Keratinocyte (primary cell): ENCODE measurements at regions not wholly inside any gene's neighbourhood (a gene's known extent, or its start where the extent isn't known, plus 50 kb on each side); places are given as distances from the start of the nearest gene placed in this dataset.

Experiments
- DNase-seq: peaks from one replicate; pipeline ENCODE4 v3.0.0-alpha.2; 2011; ENCODE audit warnings: low read depth, missing footprints, low spot score
- FAIRE-seq: peaks from 2 replicates; lab custom pipeline; 2011; peaks lifted over from hg19 to GRCh38; lab: Jason Lieb, UNC
- H2AFZ ChIP-seq: 2 replicates; pipeline ENCODE4 v1.6.0; 2012; ENCODE audit warnings: low read length, control low read depth, inconsistent platforms; ENCODE audit not compliant: control insufficient read depth
- H3K27ac ChIP-seq: 2 replicates; pipeline ENCODE4 v1.5.1; 2011; ENCODE audit warnings: low read length; ENCODE audit not compliant: control insufficient read depth, insufficient read depth
- H3K27me3 ChIP-seq: 3 replicates; pipeline ENCODE4 v1.6.0; 2011; ENCODE audit warnings: low read length; ENCODE audit not compliant: control insufficient read depth, insufficient read depth; ENCODE audit errors: extremely low read depth
- H3K36me3 ChIP-seq, 2 experiments: 2 replicates in 1 of 2; 3 replicates in 1 of 2; pipeline ENCODE4 v1.5.1; 2011; ENCODE audit warnings: low read length in 2 of 2, mild to moderate bottlenecking in 1 of 2; ENCODE audit not compliant: control insufficient read depth in 2 of 2, insufficient read depth in 2 of 2; ENCODE audit errors: extremely low read depth in 1 of 2
- H3K4me1 ChIP-seq: 3 replicates; pipeline ENCODE4 v1.5.1; 2011; ENCODE audit warnings: low read length; ENCODE audit not compliant: control insufficient read depth, insufficient read depth; ENCODE audit errors: extremely low read depth
- H3K4me2 ChIP-seq: 3 replicates; pipeline ENCODE4 v1.6.0; 2011; ENCODE audit warnings: low read depth, low read length; ENCODE audit not compliant: control insufficient read depth, insufficient read depth; ENCODE audit errors: extremely low read depth
- H3K4me3 ChIP-seq, 3 experiments: fragments of 200-600 bp in 1 of 3; sonication (generic) in 1 of 3; 2 replicates in 2 of 3; 3 replicates in 1 of 3; pipeline ENCODE4 v1.5.1; 2011 to 2016; ENCODE audit warnings: low read length in 3 of 3, mild to moderate bottlenecking in 3 of 3, control low read depth in 2 of 3, inconsistent platforms in 1 of 3, low read depth in 1 of 3, mixed read lengths in 1 of 3, mixed run types in 1 of 3, moderate library complexity in 1 of 3; ENCODE audit not compliant: control insufficient read depth in 2 of 3, insufficient read depth in 2 of 3; ENCODE audit errors: extremely low read depth in 1 of 3
- H3K79me2 ChIP-seq: 2 replicates; pipeline ENCODE4 v1.6.0; 2012; ENCODE audit warnings: low read length; ENCODE audit not compliant: control insufficient read depth, insufficient read depth
- H3K9ac ChIP-seq: 3 replicates; pipeline ENCODE4 v1.6.0; 2011; ENCODE audit warnings: low read length; ENCODE audit not compliant: control insufficient read depth, insufficient read depth; ENCODE audit errors: extremely low read depth
- H3K9me1 ChIP-seq: 3 replicates; pipeline ENCODE4 v1.6.0; 2011; ENCODE audit warnings: low read length; ENCODE audit not compliant: control insufficient read depth, insufficient read depth; ENCODE audit errors: extremely low read depth
- H3K9me3 ChIP-seq: 2 replicates; pipeline ENCODE4 v1.5.1; 2012; ENCODE audit warnings: low read depth, low read length; ENCODE audit not compliant: control insufficient read depth
- H4K20me1 ChIP-seq: 3 replicates; pipeline ENCODE4 v1.6.0; 2011; ENCODE audit warnings: low read length; ENCODE audit not compliant: control insufficient read depth, insufficient read depth; ENCODE audit errors: extremely low read depth
- EZH2 ChIP-seq: IDR thresholded peaks from one replicate; pipeline ENCODE4 v1.6.1; 2012; ENCODE audit warnings: inconsistent platforms, mild to moderate bottlenecking, low read length, moderate library complexity
- dilution Hi-C: fragments of 300-500 bp; cut with MboI; formaldehyde crosslinking; loops from one replicate; pipeline ENCODE4 v1.7.0; 2020; ENCODE audit warnings: low sequenced_read_pairs; ENCODE audit not compliant: extremely low pct_ligation_motif_present
- TF ChIP-seq, protein P1 (sequence below), 3 experiments: IDR thresholded peaks in 1 of 3; conservative IDR thresholded peaks in 1 of 3; optimal IDR thresholded peaks in 1 of 3; 2 replicates in 2 of 3; 3 replicates in 1 of 3; pipeline versions ENCODE3 to v1.5.1; 2011; ENCODE audit warnings: low read length in 3 of 3, mild to moderate bottlenecking in 3 of 3, moderate library complexity in 2 of 3, control low read depth in 1 of 3, inconsistent platforms in 1 of 3; ENCODE audit not compliant: insufficient read depth in 2 of 3; ENCODE audit errors: extremely low read depth in 1 of 3

DNA sequence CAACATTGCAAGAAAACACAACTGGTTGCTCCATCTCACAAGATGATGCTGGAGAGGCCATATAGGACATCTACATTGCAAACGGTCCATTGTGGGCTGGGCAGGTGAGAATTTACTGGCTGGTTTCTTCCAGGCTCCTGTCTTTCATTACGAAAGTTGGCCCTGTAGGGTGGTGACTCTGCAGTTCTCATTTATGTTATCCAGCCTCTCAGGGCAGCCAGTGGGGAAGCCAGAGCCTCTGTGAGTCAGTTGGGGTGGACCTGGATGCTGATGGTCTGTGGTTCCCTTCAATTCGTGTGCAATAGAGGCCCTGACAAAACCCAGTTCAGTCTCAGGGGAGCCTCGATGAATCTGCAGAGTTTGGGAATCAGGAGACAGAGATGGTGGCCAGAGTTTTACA lies 341.0 kb upstream of the CCL2 start:
- Histone ChIP-seq H3K9me3 (no peaks in the 10 kb centered on the region), H3K4me1 (no peaks in the 10 kb centered on the region), H3K36me3 (no peaks in the 10 kb centered on the region), H3K4me2 (no peak overlapping the region), H4K20me1 (no peaks in the 10 kb centered on the region), H3K9me1 (no peaks in the 10 kb centered on the region), H3K27ac (no peak overlapping the region), H3K9ac (no peak overlapping the region), H3K79me2 (no peaks in the 10 kb centered on the region), H3K27me3 (no peaks in the 10 kb centered on the region), H2AFZ (no peak overlapping the region), H3K4me3 (no peak overlapping the region)
- TF ChIP-seq, protein P1, sequence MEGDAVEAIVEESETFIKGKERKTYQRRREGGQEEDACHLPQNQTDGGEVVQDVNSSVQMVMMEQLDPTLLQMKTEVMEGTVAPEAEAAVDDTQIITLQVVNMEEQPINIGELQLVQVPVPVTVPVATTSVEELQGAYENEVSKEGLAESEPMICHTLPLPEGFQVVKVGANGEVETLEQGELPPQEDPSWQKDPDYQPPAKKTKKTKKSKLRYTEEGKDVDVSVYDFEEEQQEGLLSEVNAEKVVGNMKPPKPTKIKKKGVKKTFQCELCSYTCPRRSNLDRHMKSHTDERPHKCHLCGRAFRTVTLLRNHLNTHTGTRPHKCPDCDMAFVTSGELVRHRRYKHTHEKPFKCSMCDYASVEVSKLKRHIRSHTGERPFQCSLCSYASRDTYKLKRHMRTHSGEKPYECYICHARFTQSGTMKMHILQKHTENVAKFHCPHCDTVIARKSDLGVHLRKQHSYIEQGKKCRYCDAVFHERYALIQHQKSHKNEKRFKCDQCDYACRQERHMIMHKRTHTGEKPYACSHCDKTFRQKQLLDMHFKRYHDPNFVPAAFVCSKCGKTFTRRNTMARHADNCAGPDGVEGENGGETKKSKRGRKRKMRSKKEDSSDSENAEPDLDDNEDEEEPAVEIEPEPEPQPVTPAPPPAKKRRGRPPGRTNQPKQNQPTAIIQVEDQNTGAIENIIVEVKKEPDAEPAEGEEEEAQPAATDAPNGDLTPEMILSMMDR (optimal IDR thresholded peaks at IDR 0.05 in 1 of 3, IDR thresholded peaks at IDR 0.05 in 1 of 3, conservative IDR thresholded peaks at IDR 0.05 in 1 of 3; ENCODE audit: extremely low read depth in 1 of 3, insufficient read depth in 2 of 3, low read length in 3 of 3): no peak
- no peak for TF ChIP-seq EZH2
- DNase-seq (no peak), FAIRE-seq (no peak)
- dilution Hi-C loops: no loop called here

DNA sequence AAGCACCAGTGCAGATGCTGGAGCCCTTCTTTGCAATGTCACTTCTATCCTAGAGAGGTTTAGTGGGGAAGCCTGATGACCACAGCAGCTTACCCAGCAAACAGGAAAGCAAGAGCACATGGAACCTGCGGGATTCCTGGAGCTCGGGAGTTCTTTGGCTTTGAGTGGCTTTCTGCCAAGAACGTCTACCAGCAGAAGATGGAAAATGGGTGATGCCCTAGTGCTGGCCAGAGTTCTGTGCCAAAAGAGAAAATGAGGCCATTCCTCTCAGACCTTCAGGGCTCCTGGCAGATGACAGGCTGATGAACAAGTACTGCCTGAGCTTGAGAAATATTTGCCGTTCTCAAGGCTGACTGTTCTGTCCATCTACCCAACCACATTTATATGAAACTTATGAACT lies 332.1 kb upstream of the CCL2 start:
- H3K4me3 ChIP-seq: no peak overlapping the region
- no peaks in the 10 kb centered on the region for H4K20me1 ChIP-seq
- peaks cover 3% of the 10 kb centered on the region for H3K4me1 ChIP-seq
- H3K27ac ChIP-seq: no peak overlapping the region
- H3K4me2 ChIP-seq: no peak overlapping the region
- no peak for FAIRE-seq
- H3K79me2 ChIP-seq: no peaks in the 10 kb centered on the region
- no peak overlapping the region for H2AFZ ChIP-seq
- dilution Hi-C loops: no loop called here
- peaks cover 4% of the 10 kb centered on the region for H3K27me3 ChIP-seq
- H3K9me1 ChIP-seq: no peaks in the 10 kb centered on the region
- TF ChIP-seq, protein P1 (optimal IDR thresholded peaks at IDR 0.05 in 1 of 3, IDR thresholded peaks at IDR 0.05 in 1 of 3, conservative IDR thresholded peaks at IDR 0.05 in 1 of 3; ENCODE audit: extremely low read depth in 1 of 3, insufficient read depth in 2 of 3, low read length in 3 of 3): no peak
- no peak for TF ChIP-seq EZH2
- no peaks in the 10 kb centered on the region for H3K36me3 ChIP-seq
- H3K9me3 ChIP-seq: no peaks in the 10 kb centered on the region
- no peak for DNase-seq
- no peak overlapping the region for H3K9ac ChIP-seq
